ENCODE measurements at regions not wholly inside any gene's neighbourhood (a gene's known extent, or its start where the extent isn't known, plus 50 kb on each side); places are given as distances from the start of the nearest gene placed in this dataset.

DNA sequence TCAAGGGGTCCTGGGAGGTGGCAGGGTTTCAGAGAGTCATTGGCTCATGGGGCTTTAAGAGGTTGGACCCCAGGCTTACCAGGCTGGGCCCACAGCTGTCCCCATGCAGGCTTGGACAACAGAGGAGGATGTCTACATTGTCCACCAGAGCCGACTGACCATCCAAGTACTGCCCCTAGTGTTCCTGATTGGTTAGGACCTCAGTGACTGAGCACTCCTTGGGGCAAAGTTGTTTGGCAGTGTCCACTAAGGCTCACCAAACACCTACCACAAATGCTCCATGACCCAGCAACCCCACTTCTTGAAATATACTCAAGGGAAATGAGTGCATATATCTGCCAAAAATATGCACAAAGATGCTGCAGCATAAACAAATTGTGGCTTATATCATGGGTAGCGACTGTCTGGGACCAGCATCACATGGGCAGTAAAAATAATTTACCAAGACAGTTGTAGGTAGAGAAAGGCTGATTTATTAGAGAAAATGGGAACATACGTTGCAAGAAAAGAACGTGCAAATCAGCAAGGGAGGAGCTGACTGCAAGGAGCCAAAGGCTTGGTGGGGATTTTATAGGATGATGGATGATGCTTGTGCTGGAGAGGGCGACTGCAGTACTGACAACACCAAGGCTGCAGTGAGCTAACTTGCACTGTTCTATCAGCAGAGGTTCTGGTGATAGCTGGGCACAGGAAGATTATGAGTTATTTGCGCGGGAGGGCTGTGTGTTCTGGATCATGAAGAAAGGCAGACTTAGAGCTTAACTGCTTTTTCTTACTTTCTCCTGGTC, 265.2 kb downstream of the GADD45G start:
- DNase-seq, result no peak

DNA sequence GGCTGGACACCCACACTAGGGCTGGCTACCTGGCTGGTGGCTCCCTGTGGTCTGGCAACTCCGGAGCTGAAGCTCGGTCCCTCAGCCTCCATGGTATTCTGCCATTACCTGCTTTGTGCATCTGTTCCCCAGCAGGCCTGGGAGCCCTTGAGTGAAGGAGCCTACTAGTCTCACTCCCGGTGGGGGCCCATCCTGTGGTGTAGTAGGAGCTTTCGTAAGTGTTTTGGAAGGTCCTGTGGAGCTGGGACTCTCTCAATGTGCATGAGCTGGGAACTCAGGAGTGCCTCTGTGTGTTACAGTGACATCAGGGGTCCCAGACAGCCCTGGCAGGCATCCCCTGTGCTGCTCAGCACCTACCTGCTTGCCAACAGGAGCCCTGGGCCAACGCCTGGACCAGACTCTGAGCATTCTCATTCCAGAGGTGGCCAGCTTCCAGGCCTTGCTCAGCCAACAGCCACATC, 267.1 kb downstream of the GADD45G start:
- DNase-seq, result no peak

GRCh38 chr9:89872426-89872912, 267.7 kb downstream of the GADD45G start:
- no peak for DNase-seq

DNA sequence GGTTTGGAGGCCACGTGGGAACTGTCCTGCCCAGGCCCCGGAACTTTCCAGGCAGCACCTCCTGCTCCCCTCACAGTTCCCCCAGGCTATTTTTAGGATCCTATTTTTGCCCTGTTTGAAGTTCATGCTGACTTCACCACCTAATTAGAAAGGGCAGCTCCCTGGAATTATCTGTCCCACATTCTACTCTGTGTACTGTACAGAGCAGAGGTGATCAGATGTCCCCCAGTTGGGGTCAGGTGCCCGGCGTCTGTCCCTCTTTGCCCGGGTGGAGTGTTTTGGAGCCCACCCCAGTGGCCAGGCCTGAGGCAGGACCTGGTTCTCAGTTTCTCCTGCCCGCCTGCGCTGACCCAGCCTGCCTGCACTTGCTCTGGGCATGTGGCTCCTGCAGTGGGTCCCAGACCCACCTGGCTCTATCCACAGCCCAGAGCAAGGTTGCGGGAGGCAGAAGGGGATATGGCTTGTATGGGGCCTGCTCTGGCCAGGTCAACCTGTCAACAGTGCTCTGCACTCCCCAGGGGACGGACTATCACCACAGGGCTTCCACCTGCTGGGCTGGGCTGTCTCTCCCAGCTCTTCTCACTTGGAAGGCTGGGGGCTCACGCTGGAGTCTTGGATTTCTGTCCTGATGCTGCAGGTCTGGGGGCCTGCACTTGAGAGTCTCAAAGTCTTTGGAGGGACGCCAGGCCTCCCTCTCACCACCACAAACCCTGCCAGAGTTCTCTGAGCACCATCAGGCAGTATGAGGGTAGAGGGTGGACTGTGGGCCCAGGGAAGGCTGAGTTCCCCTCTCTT, 268.3 kb downstream of the GADD45G start:
- DNase-seq, result no peak

GRCh38 chr9:89873801-89874200, 269.0 kb downstream of the GADD45G start:
- no peak for DNase-seq

GRCh38 chr9:89874351-89875321, 269.8 kb downstream of the GADD45G start:
- no peak for DNase-seq

DNA sequence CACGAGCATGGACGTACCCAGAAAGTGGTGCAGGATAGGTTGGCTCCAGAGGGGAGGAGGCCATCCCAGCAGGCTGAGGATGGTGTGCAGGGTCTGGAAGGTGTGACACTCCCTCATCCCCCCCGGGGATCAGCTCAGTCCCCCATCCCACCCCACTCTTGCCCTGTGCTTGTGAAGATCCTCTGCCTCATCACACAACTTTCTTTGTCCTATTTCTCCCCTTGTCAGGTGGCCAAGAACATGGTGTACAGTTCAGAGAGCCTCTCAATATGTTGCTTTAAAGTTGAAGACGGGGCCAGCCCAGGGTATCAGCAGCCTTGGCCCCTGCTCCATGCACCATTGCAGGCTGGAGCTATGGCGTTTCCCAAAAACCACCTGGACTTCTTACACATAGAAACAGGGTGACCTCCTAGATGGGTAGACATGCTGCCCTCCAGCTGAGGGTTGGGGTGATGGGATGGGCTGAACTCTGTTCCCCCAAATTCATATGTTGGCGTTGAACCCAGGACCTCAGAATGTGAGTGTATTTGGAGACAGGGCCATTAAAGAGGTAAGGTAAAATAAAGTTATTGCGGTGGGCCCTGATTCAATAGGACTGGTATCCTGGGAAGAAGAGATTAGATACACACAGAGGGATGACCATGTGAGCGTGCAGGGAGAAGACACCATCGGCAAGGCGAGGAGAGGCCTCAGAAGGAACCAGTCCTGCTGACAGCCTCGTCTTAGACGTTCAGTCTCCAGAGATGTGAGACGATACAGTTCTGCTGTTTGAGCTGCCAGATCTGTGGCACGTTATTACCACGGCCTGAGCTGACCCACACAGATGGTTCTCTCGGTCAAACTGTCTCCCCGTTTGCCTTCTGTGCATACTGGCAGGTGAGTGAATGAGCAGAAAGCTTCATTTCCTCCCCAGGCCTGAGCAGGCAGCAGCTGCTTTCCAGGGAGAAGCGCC, 272.5 kb downstream of the GADD45G start:
- DNase-seq, result no peak

- DNase-seq, result no peak
These were observed 273.2 kb downstream of the GADD45G start for GRCh38 chr9:89878003-89878411.

GRCh38 chr9:89878687-89879086, 273.9 kb downstream of the GADD45G start:
- no peak for DNase-seq

DNA sequence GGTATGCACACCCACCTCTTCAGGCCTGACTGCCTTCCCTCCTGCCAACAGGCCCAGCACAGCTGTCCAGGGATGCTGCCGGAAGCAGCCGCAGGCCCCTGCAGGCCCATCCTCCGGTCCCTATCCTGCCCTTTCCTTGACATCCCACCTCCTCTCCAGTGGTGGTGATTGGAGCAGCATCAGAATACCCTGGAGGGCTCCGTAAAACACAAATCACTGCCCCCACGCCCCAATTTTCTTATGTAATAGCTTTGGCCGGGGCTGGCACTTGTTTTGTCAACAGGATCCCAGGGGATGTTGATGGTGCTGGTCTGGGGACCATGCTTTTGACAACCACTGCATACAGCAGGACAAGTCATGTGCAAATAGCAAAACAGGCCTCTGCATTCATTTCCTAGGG, 274.5 kb downstream of the GADD45G start:
- no peak for DNase-seq

DNA sequence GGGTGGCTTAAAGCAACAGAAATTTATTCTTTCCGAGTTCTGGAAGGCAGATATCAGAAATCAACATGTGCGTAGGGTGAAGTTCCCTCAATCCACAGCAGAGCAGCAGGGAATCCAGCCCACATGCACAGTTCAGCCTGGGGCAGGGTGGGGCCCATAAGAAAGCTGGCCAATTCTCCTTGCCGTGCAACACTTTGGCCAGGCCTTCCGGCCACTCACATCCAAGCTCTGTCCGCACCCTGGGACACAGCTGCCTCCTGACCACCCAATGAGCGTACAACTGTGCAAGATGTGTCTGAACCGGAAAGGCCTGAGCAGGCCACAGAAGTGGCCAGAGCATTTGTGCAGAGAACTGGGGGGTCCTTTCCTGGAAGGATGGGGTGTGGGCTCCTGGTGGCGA, 274.9 kb downstream of the GADD45G start:
- no peak for DNase-seq

GRCh38 chr9:89880161-89880560, 275.3 kb downstream of the GADD45G start:
- no peak for DNase-seq

DNA sequence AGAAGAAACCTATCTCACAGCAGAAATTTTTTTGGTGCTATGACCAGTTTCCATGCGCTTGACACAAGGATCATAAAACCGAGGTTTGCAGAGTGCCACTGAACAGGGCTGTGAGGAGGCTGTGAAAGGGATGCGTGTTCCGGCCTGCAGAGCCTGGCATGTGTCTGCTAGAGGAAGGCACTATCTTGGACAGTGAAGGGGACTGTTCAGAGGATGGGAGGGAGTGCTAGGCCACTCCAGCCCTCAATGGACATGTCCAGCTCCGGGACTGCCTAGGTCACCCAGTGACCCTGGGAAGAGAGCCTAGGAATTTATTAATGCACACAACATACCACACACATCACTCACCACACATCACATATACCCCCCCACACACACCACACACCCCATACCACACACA, 275.9 kb downstream of the GADD45G start:
- DNase-seq, result no peak

DNA sequence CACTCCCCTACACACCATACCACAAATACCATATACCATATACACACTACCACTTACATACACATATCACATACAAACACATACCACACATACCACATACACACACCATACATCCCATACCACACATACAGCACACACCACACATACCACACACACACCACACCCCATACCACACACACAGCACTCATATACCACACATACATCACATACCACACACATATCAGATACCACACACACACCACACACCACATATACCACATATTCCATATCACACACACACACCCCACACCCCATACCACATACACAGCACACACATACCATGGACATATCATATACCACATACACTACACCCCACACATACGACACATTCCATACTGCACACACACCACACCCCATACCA, 276.6 kb downstream of the GADD45G start:
- no peak for DNase-seq

DNA sequence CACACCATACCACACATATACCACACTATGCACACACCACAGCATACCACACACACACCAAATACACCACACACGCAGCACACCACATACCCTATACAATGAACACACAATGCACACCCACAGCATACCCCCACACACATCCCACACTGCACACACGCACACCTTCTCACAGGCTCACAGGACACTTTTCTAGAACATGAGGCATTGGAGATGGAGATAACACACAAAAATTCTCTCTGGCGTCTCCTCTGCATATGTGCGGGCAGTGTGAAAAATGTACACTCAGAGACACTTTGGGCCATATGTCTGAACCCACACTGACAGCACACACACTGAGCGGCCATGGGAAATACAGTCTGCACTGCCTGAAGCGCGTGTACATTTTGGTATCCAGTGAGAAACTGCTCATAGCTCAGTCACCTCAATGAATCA, 278.1 kb downstream of the GADD45G start:
- DNase-seq, result no peak

- DNase-seq, result no peak
These were observed 278.9 kb downstream of the GADD45G start for GRCh38 chr9:89883401-89884341.

DNA sequence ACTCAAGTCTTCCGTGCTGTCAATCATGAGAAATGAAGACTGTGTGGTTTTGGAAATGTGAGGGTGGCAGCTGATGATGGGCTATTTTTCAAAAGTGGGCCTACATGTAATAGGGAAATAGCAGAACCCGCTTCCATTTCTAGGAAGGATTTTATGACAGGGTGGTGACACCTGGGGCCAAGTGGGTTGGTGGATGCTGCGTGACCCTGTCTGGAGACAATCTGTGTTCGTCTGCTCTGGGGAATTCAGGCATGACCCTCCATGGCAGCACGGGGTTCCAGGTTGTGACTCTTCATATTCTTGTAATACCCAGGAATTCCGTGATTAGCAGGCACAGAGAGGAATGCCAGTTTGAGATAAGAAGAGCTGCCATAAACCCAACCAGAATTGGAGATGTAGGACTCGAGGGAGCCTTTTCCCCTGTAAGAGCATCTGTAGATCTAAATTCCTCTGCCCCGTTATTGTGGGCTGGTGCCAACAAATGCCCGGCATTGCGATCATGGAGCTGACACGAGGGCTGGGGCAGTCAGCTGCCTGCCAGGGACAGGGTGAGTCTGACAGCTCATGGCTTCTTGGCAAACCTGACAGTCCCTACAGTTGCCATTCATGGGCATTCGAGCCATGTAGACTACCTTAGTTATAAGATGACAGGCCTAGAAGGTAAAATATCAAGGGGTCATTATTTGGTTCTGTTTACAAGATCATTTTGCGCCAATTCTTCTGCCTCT, 279.7 kb downstream of the GADD45G start:
- DNase-seq, result no peak

- DNase-seq, result no peak
These were observed 280.3 kb downstream of the GADD45G start for GRCh38 chr9:89885156-89885555.

- DNase-seq, result no peak
These were observed 281.5 kb downstream of the GADD45G start for GRCh38 chr9:89886281-89886700.

DNA sequence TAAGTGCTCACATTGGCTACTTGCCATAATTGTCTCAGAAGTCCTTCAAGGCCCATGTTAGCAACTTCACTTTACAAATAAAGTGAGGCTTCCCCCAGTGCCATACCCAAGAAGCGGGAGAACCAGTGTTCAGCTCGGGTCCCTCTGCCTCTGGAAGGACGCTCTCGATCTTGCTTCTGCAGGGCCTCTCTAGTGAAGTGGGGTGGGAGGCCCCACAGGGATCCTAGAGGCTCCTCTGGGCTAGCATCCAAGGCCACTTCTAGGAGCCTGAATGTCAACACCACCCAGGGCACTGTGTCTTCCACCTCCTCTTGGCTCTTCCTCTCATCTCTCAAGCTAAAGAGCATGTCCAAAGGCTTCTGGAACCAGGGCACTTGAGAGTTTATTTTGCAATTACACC, 282.5 kb downstream of the GADD45G start:
- no peak for DNase-seq
